ENCODE measurements at regions not wholly inside any gene's neighbourhood (a gene's known extent, or its start where the extent isn't known, plus 50 kb on each side); places are given as distances from the start of the nearest gene placed in this dataset.

DNA sequence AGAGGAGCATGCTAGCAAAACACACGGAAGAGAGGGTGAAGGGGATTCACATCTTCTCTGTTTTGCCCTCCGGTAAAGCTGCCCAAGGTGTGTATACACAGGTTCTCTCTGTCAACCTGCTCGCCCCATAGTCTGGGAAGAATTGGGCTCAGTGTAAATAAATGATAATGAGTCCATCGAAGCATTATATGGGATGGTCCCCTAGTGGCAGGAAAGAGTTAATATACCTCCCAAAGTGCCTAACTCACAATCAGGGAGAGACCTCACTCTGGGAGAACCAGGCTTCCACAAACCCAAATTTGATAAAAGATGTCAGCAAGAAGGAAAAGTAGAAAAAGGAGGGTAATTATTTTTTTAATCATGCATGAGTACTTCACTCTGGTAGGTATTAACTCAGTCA lies 262.2 kb upstream of the ZNF521 start:
- TF ChIP-seq, protein P1, sequence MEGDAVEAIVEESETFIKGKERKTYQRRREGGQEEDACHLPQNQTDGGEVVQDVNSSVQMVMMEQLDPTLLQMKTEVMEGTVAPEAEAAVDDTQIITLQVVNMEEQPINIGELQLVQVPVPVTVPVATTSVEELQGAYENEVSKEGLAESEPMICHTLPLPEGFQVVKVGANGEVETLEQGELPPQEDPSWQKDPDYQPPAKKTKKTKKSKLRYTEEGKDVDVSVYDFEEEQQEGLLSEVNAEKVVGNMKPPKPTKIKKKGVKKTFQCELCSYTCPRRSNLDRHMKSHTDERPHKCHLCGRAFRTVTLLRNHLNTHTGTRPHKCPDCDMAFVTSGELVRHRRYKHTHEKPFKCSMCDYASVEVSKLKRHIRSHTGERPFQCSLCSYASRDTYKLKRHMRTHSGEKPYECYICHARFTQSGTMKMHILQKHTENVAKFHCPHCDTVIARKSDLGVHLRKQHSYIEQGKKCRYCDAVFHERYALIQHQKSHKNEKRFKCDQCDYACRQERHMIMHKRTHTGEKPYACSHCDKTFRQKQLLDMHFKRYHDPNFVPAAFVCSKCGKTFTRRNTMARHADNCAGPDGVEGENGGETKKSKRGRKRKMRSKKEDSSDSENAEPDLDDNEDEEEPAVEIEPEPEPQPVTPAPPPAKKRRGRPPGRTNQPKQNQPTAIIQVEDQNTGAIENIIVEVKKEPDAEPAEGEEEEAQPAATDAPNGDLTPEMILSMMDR (conservative IDR thresholded peaks at IDR 0.05): no peak
- no peak for TF ChIP-seq EZH2 (IDR thresholded peaks at IDR 0.05; ENCODE audit: low read depth)

Measured in PC-9 (cell line).